Body of pancreas (tissue), 4 donors: ENCODE measurements at regions not wholly inside any gene's neighbourhood (a gene's known extent, or its start where the extent isn't known, plus 50 kb on each side); places are given as distances from the start of the nearest gene placed in this dataset.

ENCODE experiments used
- ATAC-seq: fragments of 150-250 bp; one replicate; pipeline ENCODE4 v1.9.1; 2016
- DNase-seq, 4 donors: peaks; one replicate each; pipeline ENCODE4 v3.0.0-alpha.2; 2019
- H3K27ac ChIP-seq, 4 donors: fragments of 200-600 bp; sonication (generic); 1 replicate in 3 of 4; 2 replicates in 1 of 4; pipeline versions ENCODE4 v1.5.1 to v1.6.1; 2016 to 2019; ENCODE audit warnings: mild to moderate bottlenecking in 1 of 4, mixed read lengths in 1 of 4, moderate library complexity in 1 of 4
- H3K27me3 ChIP-seq, 2 donors: fragments of 200-600 bp; sonication (generic); one replicate each; pipeline ENCODE4 v1.6.0; 2016; ENCODE audit warnings: mild to moderate bottlenecking in 1 of 2
- H3K36me3 ChIP-seq, 2 donors: fragments of 200-600 bp; sonication (generic); replicated peaks in 1 of 2; 2 replicates each; pipeline ENCODE4 v1.5.1; 2016; ENCODE audit warnings: low read depth in 2 of 2; ENCODE audit not compliant: insufficient read depth in 1 of 2
- H3K4me1 ChIP-seq: fragments of 200-600 bp; sonication (generic); one replicate; pipeline ENCODE4 v1.6.0; 2016
- H3K4me3 ChIP-seq, 2 donors: fragments of 200-600 bp; sonication (generic); 1 replicate in 1 of 2; 2 replicates in 1 of 2; pipeline ENCODE4 v1.5.1; 2016 to 2019
- H3K9me3 ChIP-seq, 3 donors: fragments of 200-600 bp; sonication (generic); 1 replicate in 2 of 3; 2 replicates in 1 of 3; pipeline ENCODE4 v1.5.1; 2016
- CTCF ChIP-seq, 7 experiments: fragments of 450-650 bp in 4 of 7; fragments of 200-600 bp in 3 of 7; sonication (generic) in 3 of 7; IDR thresholded peaks; one replicate each; pipeline ENCODE4 v1.5.1; 2016 to 2019; ENCODE audit warnings: antibody characterized with exemption in 7 of 7
- POLR2A ChIP-seq, 3 donors: fragments of 450-650 bp; IDR thresholded peaks; one replicate each; pipeline ENCODE4 v1.6.1; 2016; ENCODE audit warnings: antibody characterized with exemption in 3 of 3, mild to moderate bottlenecking in 2 of 3
- WGBS, 2 donors: methylation state at CpG; one replicate each; pipeline ENCODE4 v1.1.5; 2017; 5-methylcytosine and 5-hydroxymethylcytosine counted together
- intact Hi-C: fragments of 100-400 bp; cut with DNase I; formaldehyde crosslinking; loops from one replicate; pipeline ENCODE4 v1.15.1; 2023

- H3K4me1 ChIP-seq = no peaks in the 10 kb centered on the region
- no peak overlapping the region for H3K4me3 ChIP-seq
- intact Hi-C loops = no loop called here
- H3K9me3 ChIP-seq = no peaks in the 10 kb centered on the region
- no peak overlapping the region for H3K27ac ChIP-seq
- no peak for ATAC-seq
- DNase-seq = no peak
- no peaks in the 10 kb centered on the region for H3K36me3 ChIP-seq
- H3K27me3 ChIP-seq = no peaks in the 10 kb centered on the region
- TF ChIP-seq CTCF (IDR thresholded peaks at IDR 0.05) = no peak
- TF ChIP-seq POLR2A (IDR thresholded peaks at IDR 0.05) = no peak
- WGBS, 2 donors = 81 to 96% methylated on average over 4 of the region's 4 CpGs
Observed at GRCh38 chr18:44134447-44134846, 546.2 kb upstream of the SETBP1 start.

- Histone ChIP-seq H3K4me1 (no peaks in the 10 kb centered on the region), H3K27ac (no peak overlapping the region), H3K27me3 (no peaks in the 10 kb centered on the region), H3K4me3 (no peak overlapping the region), H3K36me3 (no peaks in the 10 kb centered on the region), H3K9me3 (no peaks in the 10 kb centered on the region)
- TF ChIP-seq CTCF (IDR thresholded peaks at IDR 0.05) (no peak), POLR2A (IDR thresholded peaks at IDR 0.05) (no peak)
- WGBS, 2 donors = 95 to 98% methylated on average over 4 of the region's 4 CpGs
- ATAC-seq = no peak
- no peak for DNase-seq
- intact Hi-C loops = no loop called here
Observed at GRCh38 chr18:44135741-44136140, 544.9 kb upstream of the SETBP1 start.

GRCh38 chr18:44136326-44136725, 544.4 kb upstream of the SETBP1 start:
- intact Hi-C loops = no loop called here
- no peak for TF ChIP-seq POLR2A (IDR thresholded peaks at IDR 0.05)
- no peak for TF ChIP-seq CTCF (IDR thresholded peaks at IDR 0.05)
- Histone ChIP-seq H3K4me1 (no peaks in the 10 kb centered on the region), H3K27me3 (no peaks in the 10 kb centered on the region), H3K27ac (no peak overlapping the region), H3K4me3 (no peak overlapping the region), H3K9me3 (no peaks in the 10 kb centered on the region), H3K36me3 (no peaks in the 10 kb centered on the region)
- no peak for DNase-seq
- no peak for ATAC-seq
- 86 to 100% methylated on average over 1 of the region's 1 CpG for WGBS, 2 donors

GRCh38 chr18:44143072-44143471, 537.6 kb upstream of the SETBP1 start:
- Histone ChIP-seq H3K27me3 (no peaks in the 10 kb centered on the region), H3K36me3 (no peaks in the 10 kb centered on the region), H3K4me1 (no peaks in the 10 kb centered on the region), H3K27ac (no peak overlapping the region), H3K4me3 (no peak overlapping the region), H3K9me3 (no peaks in the 10 kb centered on the region)
- TF ChIP-seq POLR2A (IDR thresholded peaks at IDR 0.05) = no peak
- TF ChIP-seq CTCF (IDR thresholded peaks at IDR 0.05) = no peak
- ATAC-seq (no peak), DNase-seq (no peak)
- intact Hi-C loops = no loop called here

GRCh38 chr18:44149706-44150105, 531.0 kb upstream of the SETBP1 start:
- ATAC-seq = no peak
- intact Hi-C loops = no loop called here
- WGBS, 2 donors = 40 to 53% methylated on average over 1 of the region's 1 CpG
- no peaks in the 10 kb centered on the region for H3K27me3 ChIP-seq
- H3K9me3 ChIP-seq = no peaks in the 10 kb centered on the region
- H3K4me1 ChIP-seq = no peaks in the 10 kb centered on the region
- H3K4me3 ChIP-seq = no peak overlapping the region
- no peaks in the 10 kb centered on the region for H3K36me3 ChIP-seq
- no peak overlapping the region for H3K27ac ChIP-seq
- no peak for TF ChIP-seq CTCF (IDR thresholded peaks at IDR 0.05)
- TF ChIP-seq POLR2A (IDR thresholded peaks at IDR 0.05) = no peak
- DNase-seq = no peak
